ENCODE measurements at regions not wholly inside any gene's neighbourhood (a gene's known extent, or its start where the extent isn't known, plus 50 kb on each side); places are given as distances from the start of the nearest gene placed in this dataset.

- TF ChIP-seq POLR2AphosphoS5 (IDR thresholded peaks at IDR 0.05; ENCODE audit: low read depth, low read length): no peak
- TF ChIP-seq TCF7L2 (IDR thresholded peaks at IDR 0.05; ENCODE audit: low read depth, low read length): no peak
- no peak for TF ChIP-seq REST (IDR thresholded peaks at IDR 0.05; ENCODE audit: insufficient read depth in 1 of 2, low read depth in 2 of 2, low read length in 1 of 2)
- no peak for TF ChIP-seq CTCF (IDR thresholded peaks at IDR 0.05)
- TF ChIP-seq SIN3A (IDR thresholded peaks at IDR 0.05; ENCODE audit: borderline replicate concordance, insufficient read depth, low read depth, low read length): no peak
- POLR2A ChIA-PET: no interaction called here
- Histone ChIP-seq H3K27ac (ENCODE audit: low read length) (no peak overlapping the region), H3K36me3 (ENCODE audit: control insufficient read depth, insufficient read depth, low read length) (no peaks in the 10 kb centered on the region), H3K4me3 (ENCODE audit: low read depth in 2 of 2, low read length in 2 of 2) (no peak overlapping the region), H3K9me3 (ENCODE audit: control insufficient read depth, insufficient read depth, low read depth, low read length) (no peaks in the 10 kb centered on the region; the same call in 1 of the 2 replicates), H3K27me3 (ENCODE audit: control insufficient read depth, insufficient read depth, low read length) (no peaks in the 10 kb centered on the region), H3K4me1 (ENCODE audit: control insufficient read depth, insufficient read depth, low read length) (no peaks in the 10 kb centered on the region)
- ATAC-seq: no peak
- no TSS peak for BruUV-seq (replicated peaks)
- intact Hi-C loops (cut with micrococcal nuclease; ENCODE audit: unreplicated experiment): no loop called here
- no peak for DNase-seq (ENCODE audit: low read depth, low spot score)
- in situ Hi-C loops (cut with HindIII; ENCODE audit: low pct_unique_long_range_greater_than_20kb, low sequenced_read_pairs): no loop called here
- CTCF ChIA-PET: no interaction called here
Observed at GRCh38 chr15:87746333-87746732, 510.2 kb downstream of the NTRK3 start.

- intact Hi-C loops (cut with micrococcal nuclease; ENCODE audit: unreplicated experiment): no loop called here
- no peaks in the 10 kb centered on the region; the same call in 1 of the 2 replicates for H3K9me3 ChIP-seq (ENCODE audit: control insufficient read depth, insufficient read depth, low read depth, low read length)
- no peaks in the 10 kb centered on the region for H3K4me1 ChIP-seq (ENCODE audit: control insufficient read depth, insufficient read depth, low read length)
- ATAC-seq: no peak
- H3K4me3 ChIP-seq (ENCODE audit: low read depth in 2 of 2, low read length in 2 of 2): no peak overlapping the region
- DNase-seq (ENCODE audit: low read depth, low spot score): no peak
- BruUV-seq (replicated peaks): no TSS peak
- no peaks in the 10 kb centered on the region for H3K27me3 ChIP-seq (ENCODE audit: control insufficient read depth, insufficient read depth, low read length)
- H3K36me3 ChIP-seq (ENCODE audit: control insufficient read depth, insufficient read depth, low read length): no peaks in the 10 kb centered on the region
- no peak for TF ChIP-seq SIN3A (IDR thresholded peaks at IDR 0.05; ENCODE audit: borderline replicate concordance, insufficient read depth, low read depth, low read length)
- no peak for TF ChIP-seq POLR2AphosphoS5 (IDR thresholded peaks at IDR 0.05; ENCODE audit: low read depth, low read length)
- no peak for TF ChIP-seq TCF7L2 (IDR thresholded peaks at IDR 0.05; ENCODE audit: low read depth, low read length)
- no peak for TF ChIP-seq CTCF (IDR thresholded peaks at IDR 0.05)
- no peak for TF ChIP-seq REST (IDR thresholded peaks at IDR 0.05; ENCODE audit: insufficient read depth in 1 of 2, low read depth in 2 of 2, low read length in 1 of 2)
- ChIA-PET CTCF (no interaction called here), POLR2A (no interaction called here)
- H3K27ac ChIP-seq (ENCODE audit: low read length): no peak overlapping the region
- in situ Hi-C loops (cut with HindIII; ENCODE audit: low pct_unique_long_range_greater_than_20kb, low sequenced_read_pairs): no loop called here
Observed at GRCh38 chr15:87744815-87745214, 511.7 kb downstream of the NTRK3 start.
